Neural cell (in vitro differentiated cells): ENCODE measurements at regions not wholly inside any gene's neighbourhood (a gene's known extent, or its start where the extent isn't known, plus 50 kb on each side); places are given as distances from the start of the nearest gene placed in this dataset.
"Not testable (repeated sequence)": the region's sequence is repeated elsewhere in the genome, so short reads cannot be mapped to it uniquely, and the experiment has no call there.

Experiments used
- H2AFZ ChIP-seq: fragments of 200-600, 300-800 bp; sonication (generic), shearing (Covaris generic); 2 replicates; pipeline ENCODE4 v1.6.0; 2014; ENCODE audit warnings: low read depth, mild to moderate bottlenecking, antibody characterized with exemption, low read length, moderate library complexity
- H3F3A ChIP-seq: fragments of 200-600 bp; shearing (Covaris generic); 2 replicates; pipeline ENCODE4 v1.6.1; 2016; ENCODE audit warnings: mild to moderate bottlenecking, moderate library complexity, mixed read lengths, antibody characterized with exemption, low read length; ENCODE audit not compliant: insufficient read depth, poor library complexity, severe bottlenecking
- H3K27ac ChIP-seq: fragments of 200-600, 300-800 bp; sonication (generic), shearing (Covaris generic); 2 replicates; pipeline ENCODE4 v1.5.1; 2014; ENCODE audit warnings: mild to moderate bottlenecking, low read length, moderate library complexity
- H3K27me3 ChIP-seq: fragments of 300-800, 200-600 bp; sonication (generic), shearing (Covaris generic); 2 replicates; pipeline ENCODE4 v1.6.0; 2014; ENCODE audit warnings: mild to moderate bottlenecking, low read depth, low read length, moderate library complexity; ENCODE audit not compliant: insufficient read depth
- H3K36me3 ChIP-seq: fragments of 300-800, 200-600 bp; sonication (generic), shearing (Covaris generic); 2 replicates; pipeline ENCODE4 v1.5.1; 2014; ENCODE audit warnings: mild to moderate bottlenecking, antibody characterized with exemption, low read length, moderate library complexity; ENCODE audit not compliant: insufficient read depth
- H3K4me2 ChIP-seq: fragments of 300-800, 200-600 bp; sonication (generic), shearing (Covaris generic); 2 replicates; pipeline ENCODE4 v1.6.0; 2014; ENCODE audit warnings: mild to moderate bottlenecking, low read length
- H3K4me3 ChIP-seq: fragments of 300-800, 200-600 bp; sonication (generic), shearing (Covaris generic); 2 replicates; pipeline ENCODE4 v1.5.1; 2014; ENCODE audit warnings: mild to moderate bottlenecking, low read length, moderate library complexity
- H3K79me2 ChIP-seq: fragments of 200-600 bp; shearing (Covaris generic); replicated peaks from 2 replicates; pipeline ENCODE4 v1.6.0; 2014; ENCODE audit warnings: mild to moderate bottlenecking, low read length, moderate library complexity; ENCODE audit not compliant: insufficient read depth
- H3K9ac ChIP-seq: fragments of 300-800, 200-600 bp; sonication (generic), shearing (Covaris generic); 2 replicates; pipeline ENCODE4 v1.6.1; 2016; ENCODE audit warnings: mild to moderate bottlenecking, low read length, mixed read lengths
- H3K9me2 ChIP-seq: fragments of 200-600 bp; shearing (Covaris generic); 2 replicates; pipeline ENCODE4 v1.6.1; 2016; ENCODE audit warnings: mild to moderate bottlenecking, low read length, mixed read lengths; ENCODE audit not compliant: insufficient read depth
- H3K9me3 ChIP-seq: fragments of 200-600, 300-800 bp; sonication (generic), shearing (Covaris generic); 2 replicates; pipeline ENCODE4 v1.6.1; 2016; ENCODE audit warnings: mild to moderate bottlenecking, mixed run types, low read length, moderate library complexity, mixed read lengths
- H4K20me1 ChIP-seq: fragments of 200-600 bp; shearing (Covaris generic); 2 replicates; pipeline ENCODE4 v1.6.1; 2016; ENCODE audit warnings: mild to moderate bottlenecking, mixed run types; ENCODE audit not compliant: insufficient read depth
- CTCF ChIP-seq: fragments of 450-650 bp; IDR thresholded peaks from 2 replicates; pipeline ENCODE4 v1.5.1; 2014; ENCODE audit warnings: antibody characterized with exemption, mild to moderate bottlenecking, moderate library complexity; ENCODE audit not compliant: poor library complexity, severe bottlenecking
- EP300 ChIP-seq: fragments of 450-650 bp; conservative IDR thresholded peaks from 2 replicates; pipeline ENCODE4 v1.6.1; 2014; ENCODE audit warnings: antibody characterized with exemption, mild to moderate bottlenecking, moderate library complexity; ENCODE audit not compliant: poor library complexity, severe bottlenecking
- EZH2 ChIP-seq: fragments of 200-600, 300-800 bp; shearing (Covaris generic), sonication (generic); IDR thresholded peaks from 2 replicates; pipeline ENCODE4 v1.6.1; 2014; ENCODE audit warnings: antibody characterized with exemption, low read length, borderline replicate concordance, mild to moderate bottlenecking; ENCODE audit not compliant: insufficient read depth, poor library complexity, severe bottlenecking
- MXI1 ChIP-seq: fragments of 450-650 bp; conservative IDR thresholded peaks from 2 replicates; pipeline ENCODE4 v1.6.1; 2014; ENCODE audit warnings: antibody characterized with exemption, mild to moderate bottlenecking; ENCODE audit not compliant: poor library complexity, severe bottlenecking
- POLR2AphosphoS5 ChIP-seq: IDR thresholded peaks from 2 replicates; pipeline ENCODE4 v1.6.1; 2012
- RAD21 ChIP-seq: fragments of 450-650 bp; conservative IDR thresholded peaks from 2 replicates; pipeline ENCODE4 v1.6.1; 2014; ENCODE audit warnings: antibody characterized with exemption, mild to moderate bottlenecking, moderate library complexity
- REST ChIP-seq: IDR thresholded peaks from 2 replicates; pipeline ENCODE4 v1.6.1; 2012; ENCODE audit warnings: borderline replicate concordance
- SMC3 ChIP-seq: fragments of 450-650 bp; conservative IDR thresholded peaks from 2 replicates; pipeline ENCODE4 v1.6.1; 2014; ENCODE audit warnings: antibody characterized with exemption, mild to moderate bottlenecking, moderate library complexity; ENCODE audit not compliant: poor library complexity
- TAF1 ChIP-seq: IDR thresholded peaks from 2 replicates; pipeline ENCODE4 v1.6.1; 2012; ENCODE audit warnings: low read depth

DNA sequence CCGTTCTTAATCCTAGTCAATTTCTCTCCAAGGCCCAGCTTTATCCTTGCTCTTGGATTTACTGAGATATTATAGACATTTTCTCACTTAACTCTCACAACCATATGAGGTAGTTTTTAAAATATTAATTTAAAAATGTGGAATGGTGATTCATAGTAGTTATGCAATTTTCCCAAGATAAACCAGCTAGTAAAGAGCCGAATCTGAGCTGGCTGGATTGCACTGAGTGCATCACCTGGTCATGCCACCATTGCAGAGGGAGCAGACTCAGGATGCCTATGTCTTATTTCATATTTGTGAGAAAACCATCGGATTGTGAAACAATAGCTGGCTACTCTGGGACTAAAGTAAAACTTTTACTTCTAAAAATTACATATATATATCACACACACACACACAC, 494.0 kb downstream of the KCNT2 start:
- Histone ChIP-seq H3K4me3 (no peak overlapping the region), H3K27ac (no peak overlapping the region), H3K9me3 (no peaks in the 10 kb centered on the region), H3K4me2 (no peak overlapping the region), H2AFZ (no peak overlapping the region), H3K79me2 (no peaks in the 10 kb centered on the region), H3K36me3 (no peaks in the 10 kb centered on the region), H4K20me1 (no peaks in the 10 kb centered on the region), H3F3A (no peaks in the 10 kb centered on the region), H3K27me3 (no peaks in the 10 kb centered on the region), H3K9ac (no peak overlapping the region), H3K9me2 (no peaks in the 10 kb centered on the region)
- TF ChIP-seq POLR2AphosphoS5 (no peak), EZH2 (no peak), EP300 (no peak), TAF1 (no peak), CTCF (no peak), REST (no peak), SMC3 (no peak), MXI1 (no peak)

- H3K4me2 ChIP-seq, H3K4me3 ChIP-seq, H3K9me3 ChIP-seq, H2AFZ ChIP-seq, H3K27me3 ChIP-seq, H4K20me1 ChIP-seq, H3K27ac ChIP-seq, H3K36me3 ChIP-seq, H3K9ac ChIP-seq, H3K79me2 ChIP-seq, H3F3A ChIP-seq, H3K9me2 ChIP-seq: not testable (repeated sequence)
Observed at GRCh38 chr1:196108990-196109389, 499.2 kb downstream of the KCNT2 start.

DNA sequence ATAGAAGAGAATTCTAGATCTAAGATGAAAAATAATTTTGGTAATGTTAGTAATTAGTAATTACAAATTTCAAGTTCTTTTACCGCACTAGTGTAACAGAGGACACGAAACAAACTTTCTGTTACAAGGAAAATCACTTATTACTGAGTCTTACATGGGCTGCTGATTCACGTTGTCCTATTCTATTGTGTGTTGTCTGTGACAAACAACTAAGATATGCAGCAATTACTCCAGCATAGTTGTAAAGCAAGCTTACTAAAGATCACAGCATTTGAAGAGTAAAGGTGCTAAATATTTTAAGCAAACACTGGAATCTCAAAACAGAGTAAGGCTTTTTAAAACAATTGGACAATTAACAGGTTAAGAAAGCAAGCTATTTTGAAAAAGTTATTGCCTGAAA, 502.3 kb downstream of the KCNT2 start:
- no peak overlapping the region for H3K27ac ChIP-seq
- H3K79me2 ChIP-seq, result no peaks in the 10 kb centered on the region
- H3K9me3 ChIP-seq, result peaks cover 5% of the 10 kb centered on the region
- H2AFZ ChIP-seq, result no peak overlapping the region
- no peaks in the 10 kb centered on the region for H3F3A ChIP-seq
- H4K20me1 ChIP-seq, result no peaks in the 10 kb centered on the region
- no peak overlapping the region for H3K4me2 ChIP-seq
- TF ChIP-seq EP300, result no peak
- TF ChIP-seq POLR2AphosphoS5, result no peak
- TF ChIP-seq TAF1, result no peak
- no peak for TF ChIP-seq SMC3
- no peak for TF ChIP-seq REST
- no peak for TF ChIP-seq CTCF
- TF ChIP-seq RAD21, result no peak
- no peak for TF ChIP-seq MXI1
- no peak for TF ChIP-seq EZH2
- no peaks in the 10 kb centered on the region for H3K36me3 ChIP-seq
- H3K27me3 ChIP-seq, result no peaks in the 10 kb centered on the region
- no peak overlapping the region for H3K9ac ChIP-seq
- no peaks in the 10 kb centered on the region for H3K9me2 ChIP-seq
- no peak overlapping the region for H3K4me3 ChIP-seq
